Coronary artery (tissue), 2 donors: ENCODE measurements at regions not wholly inside any gene's neighbourhood (a gene's known extent, or its start where the extent isn't known, plus 50 kb on each side); places are given as distances from the start of the nearest gene placed in this dataset.
A peak's percentile ranks its signal among the peaks of the same experiment; 100 is the strongest.

ENCODE experiments used
- DNase-seq: peaks from one replicate; pipeline ENCODE4 v3.0.0-alpha.2; 2017; ENCODE audit warnings: low spot score
- H3K27ac ChIP-seq, 2 donors: fragments of 200-600 bp; sonication (generic); one replicate each; pipeline ENCODE4 v1.5.1; 2016 to 2019
- H3K4me3 ChIP-seq: fragments of 200-600 bp; sonication (generic); 2 replicates; pipeline ENCODE4 v1.5.1; 2016; ENCODE audit warnings: mild to moderate bottlenecking, moderate library complexity
- TF ChIP-seq, protein P1 (sequence below): fragments of 200-600 bp; sonication (generic); IDR thresholded peaks from one replicate; pipeline ENCODE4 v1.5.1; 2019; ENCODE audit warnings: antibody characterized with exemption

DNA sequence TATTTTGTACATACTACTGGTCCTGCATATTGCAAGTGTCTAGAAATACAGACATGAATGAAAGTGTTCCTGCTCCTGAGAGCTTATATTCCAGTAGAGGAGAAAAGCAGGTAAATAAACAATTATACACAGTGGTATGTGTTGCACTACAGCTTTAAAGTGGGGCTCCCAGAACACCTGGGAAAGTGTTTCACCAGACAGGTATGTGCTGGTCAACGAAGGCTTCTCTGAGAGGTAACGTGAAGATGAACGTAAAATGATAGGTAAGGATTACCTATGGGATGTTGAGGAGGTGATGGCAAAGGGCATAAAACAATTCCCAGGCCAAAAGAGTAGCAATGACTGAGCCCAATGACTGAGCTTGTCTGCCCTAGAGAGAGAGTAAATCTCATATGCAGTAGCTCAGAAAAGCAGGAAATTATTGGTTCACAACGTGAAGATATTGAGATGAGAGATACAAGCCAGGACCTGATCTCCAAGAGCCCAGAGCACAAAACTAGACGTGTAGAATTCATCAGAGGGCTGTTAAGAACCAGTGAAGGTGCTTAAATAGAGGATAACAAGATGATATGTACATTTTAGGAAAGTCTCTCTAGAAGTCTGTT, 459.1 kb upstream of the BCHE start:
- Histone ChIP-seq H3K4me3 (no peak overlapping the region), H3K27ac (no peak overlapping the region)
- TF ChIP-seq, protein P1, sequence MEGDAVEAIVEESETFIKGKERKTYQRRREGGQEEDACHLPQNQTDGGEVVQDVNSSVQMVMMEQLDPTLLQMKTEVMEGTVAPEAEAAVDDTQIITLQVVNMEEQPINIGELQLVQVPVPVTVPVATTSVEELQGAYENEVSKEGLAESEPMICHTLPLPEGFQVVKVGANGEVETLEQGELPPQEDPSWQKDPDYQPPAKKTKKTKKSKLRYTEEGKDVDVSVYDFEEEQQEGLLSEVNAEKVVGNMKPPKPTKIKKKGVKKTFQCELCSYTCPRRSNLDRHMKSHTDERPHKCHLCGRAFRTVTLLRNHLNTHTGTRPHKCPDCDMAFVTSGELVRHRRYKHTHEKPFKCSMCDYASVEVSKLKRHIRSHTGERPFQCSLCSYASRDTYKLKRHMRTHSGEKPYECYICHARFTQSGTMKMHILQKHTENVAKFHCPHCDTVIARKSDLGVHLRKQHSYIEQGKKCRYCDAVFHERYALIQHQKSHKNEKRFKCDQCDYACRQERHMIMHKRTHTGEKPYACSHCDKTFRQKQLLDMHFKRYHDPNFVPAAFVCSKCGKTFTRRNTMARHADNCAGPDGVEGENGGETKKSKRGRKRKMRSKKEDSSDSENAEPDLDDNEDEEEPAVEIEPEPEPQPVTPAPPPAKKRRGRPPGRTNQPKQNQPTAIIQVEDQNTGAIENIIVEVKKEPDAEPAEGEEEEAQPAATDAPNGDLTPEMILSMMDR = no peak
- no peak for DNase-seq

DNA sequence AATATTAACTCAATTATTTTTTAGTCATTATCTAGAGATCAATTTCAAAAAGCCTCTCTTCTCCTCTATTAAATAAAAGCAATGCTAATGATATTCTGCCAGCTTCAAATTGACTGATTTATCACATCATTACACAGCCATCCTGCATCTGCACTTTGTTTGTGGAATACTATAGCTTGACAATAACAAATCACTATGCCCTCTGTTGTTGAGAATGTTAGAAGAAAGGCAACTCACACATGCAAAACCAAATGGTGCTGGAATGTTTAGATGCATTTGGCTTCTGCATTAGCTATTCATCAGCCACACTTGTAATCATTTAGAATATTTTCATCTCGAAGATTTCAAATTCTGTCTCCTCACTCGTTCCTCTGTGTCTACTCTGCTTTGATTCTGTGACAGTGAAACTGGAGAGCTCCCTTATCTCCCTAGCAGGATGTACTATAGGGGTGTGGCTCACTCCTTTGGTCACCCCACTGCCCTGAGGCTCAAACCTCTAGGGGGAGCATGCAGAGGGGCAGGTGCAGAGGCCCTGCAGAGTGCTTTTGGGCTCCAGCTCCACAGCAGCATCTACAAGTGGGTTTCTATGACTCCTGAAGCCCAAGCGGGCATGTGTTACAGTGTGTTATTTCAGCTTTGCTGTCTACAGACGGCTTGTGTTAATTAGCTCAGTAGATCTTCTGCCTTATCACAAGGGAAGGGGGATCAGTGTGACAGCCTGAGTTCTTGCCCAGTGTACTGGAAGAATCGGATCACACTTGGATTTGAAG, 454.1 kb upstream of the BCHE start:
- TF ChIP-seq, protein P1 = no peak
- Histone ChIP-seq H3K4me3 (no peak overlapping the region), H3K27ac (no peak overlapping the region)
- DNase-seq = no peak

DNA sequence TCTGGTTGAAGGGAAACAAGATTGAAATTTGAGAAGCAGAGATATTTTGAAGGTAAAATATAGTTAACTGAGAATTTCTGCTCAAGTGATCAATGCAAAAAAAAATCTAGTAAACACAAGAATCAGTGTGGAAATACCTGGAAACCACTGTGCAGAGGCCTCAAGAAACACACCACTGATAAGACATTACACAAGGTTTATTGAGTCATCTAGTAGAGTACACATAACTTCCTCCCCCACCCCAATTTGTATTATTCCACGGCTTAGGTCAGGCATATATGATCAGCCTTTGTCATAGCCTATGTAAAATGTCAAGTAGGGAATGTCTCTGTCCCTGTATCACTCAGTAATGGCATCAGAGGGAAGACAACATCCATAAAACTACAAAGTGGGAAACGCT, 447.8 kb upstream of the BCHE start:
- TF ChIP-seq, protein P1 = no peak
- Histone ChIP-seq H3K4me3 (no peak overlapping the region), H3K27ac (no peak overlapping the region)
- DNase-seq = no peak

DNA sequence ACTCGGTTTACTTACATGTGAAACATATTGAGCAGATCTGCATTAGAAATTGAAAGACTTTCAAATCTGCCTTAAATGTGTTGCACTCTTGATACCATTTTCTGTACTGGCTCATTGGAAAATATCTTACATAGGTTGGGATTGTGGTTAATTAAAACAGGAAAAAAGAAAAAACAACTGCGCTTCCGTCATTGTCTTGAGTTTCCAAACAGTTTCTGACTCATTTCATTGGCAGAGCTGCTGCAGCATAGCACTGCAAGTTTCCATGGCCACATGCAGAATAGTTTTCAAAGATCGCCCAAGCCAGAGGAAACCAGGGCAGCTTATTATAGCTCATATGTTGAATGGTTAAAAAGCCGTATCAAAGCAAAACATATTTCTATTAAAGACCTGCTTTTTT, 446.6 kb upstream of the BCHE start:
- DNase-seq = no peak
- Histone ChIP-seq H3K4me3 (peak overlapping the region; percentile 33), H3K27ac (no peak overlapping the region)
- TF ChIP-seq, protein P1 = no peak

DNA sequence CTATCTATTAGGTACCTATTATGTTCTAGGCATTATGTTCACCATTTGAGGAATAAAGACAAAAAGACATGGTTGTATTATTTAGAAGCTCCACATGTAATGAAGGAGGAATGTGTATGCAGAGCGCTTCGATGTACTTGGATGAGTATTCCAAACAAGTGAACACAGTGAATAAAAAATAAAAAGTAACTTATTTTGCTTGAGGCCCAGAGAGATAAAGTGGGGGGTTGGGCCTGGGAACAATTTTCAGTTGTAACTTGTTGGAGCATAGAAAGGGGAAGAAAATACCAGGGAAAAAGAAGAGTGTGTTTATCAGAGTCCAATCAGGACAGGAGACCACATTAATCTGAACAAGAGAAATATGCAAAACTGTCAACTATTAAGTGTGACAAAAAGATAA, 445.7 kb upstream of the BCHE start:
- TF ChIP-seq, protein P1 = no peak
- Histone ChIP-seq H3K4me3 (no peak overlapping the region), H3K27ac (no peak overlapping the region)
- DNase-seq = no peak

DNA sequence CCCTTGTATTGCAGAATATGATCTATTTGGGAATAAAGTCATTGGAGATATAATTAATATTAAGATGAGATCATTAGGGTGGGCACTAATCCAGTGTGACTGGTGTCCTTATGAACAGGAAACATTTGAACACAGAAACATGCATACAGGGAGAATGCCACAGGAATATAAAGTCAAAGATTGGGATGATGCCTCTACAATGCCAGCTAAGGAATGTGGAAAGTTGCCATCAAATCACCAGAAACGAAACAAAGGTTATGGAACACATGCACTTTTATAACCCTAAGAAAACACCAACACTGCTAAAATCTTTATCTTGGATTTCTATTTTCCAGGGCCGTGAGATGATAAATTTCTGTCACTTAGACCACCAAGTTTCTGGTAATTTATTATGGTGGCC, 442.4 kb upstream of the BCHE start:
- no peak for DNase-seq
- TF ChIP-seq, protein P1 = no peak
- Histone ChIP-seq H3K27ac (no peak overlapping the region), H3K4me3 (no peak overlapping the region)

DNA sequence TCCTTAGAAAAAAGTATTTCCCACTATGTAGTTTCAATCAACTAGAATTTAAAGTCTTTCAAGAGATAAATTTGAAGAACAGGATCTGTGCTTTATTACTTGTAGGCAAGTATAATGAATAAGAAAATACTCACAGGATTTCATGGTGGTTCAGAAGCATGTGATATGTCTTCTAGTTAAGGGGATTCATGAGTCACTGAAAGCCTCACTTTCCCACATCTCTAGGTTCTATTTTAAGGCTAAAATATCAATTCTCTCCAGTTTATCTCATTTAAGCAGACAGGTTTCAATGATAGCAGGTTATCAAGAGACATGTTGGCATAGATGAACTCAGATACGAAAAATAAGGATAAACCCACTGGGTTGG, 437.8 kb upstream of the BCHE start:
- Histone ChIP-seq H3K27ac (no peak overlapping the region), H3K4me3 (no peak overlapping the region)
- no peak for DNase-seq
- TF ChIP-seq, protein P1 = no peak
